ENCODE measurements at regions not wholly inside any gene's neighbourhood (a gene's known extent, or its start where the extent isn't known, plus 50 kb on each side); places are given as distances from the start of the nearest gene placed in this dataset.
"Not testable (repeated sequence)": the region's sequence is repeated elsewhere in the genome, so short reads cannot be mapped to it uniquely, and the experiment has no call there.

- Mint-ChIP-seq H3K9me3 (peaks cover 11 to 25% of the 10 kb centered on the region in 2 donors), H3K27me3 (ENCODE audit: low read depth) (no peaks in the 10 kb centered on the region), H3K36me3 (ENCODE audit: insufficient read depth in 2 of 2) (peaks cover 0 to 1% of the 10 kb centered on the region in 2 donors), H3K4me1 (ENCODE audit: low read depth) (no peaks in the 10 kb centered on the region), H3K4me3 (no peak overlapping the region), H3K27ac (no peak overlapping the region)
- no peak for DNase-seq
- ATAC-seq (replicated peaks in 1 of 2): no peak
These were observed 968.6 kb upstream of the USP15 start for GRCh38 chr12:61291647-61292046.

- not testable (repeated sequence) for H3K36me3 Mint-ChIP-seq (ENCODE audit: insufficient read depth in 2 of 2); H3K27me3 Mint-ChIP-seq (ENCODE audit: low read depth); H3K4me1 Mint-ChIP-seq (ENCODE audit: low read depth); ATAC-seq (replicated peaks in 1 of 2); DNase-seq; H3K4me3 Mint-ChIP-seq; H3K27ac Mint-ChIP-seq
- peaks cover 6 to 17% of the 10 kb centered on the region in 2 donors for H3K9me3 Mint-ChIP-seq
These were observed 966.2 kb upstream of the USP15 start for GRCh38 chr12:61294011-61294410.

- DNase-seq: no peak
- no peaks in the 10 kb centered on the region for H3K36me3 Mint-ChIP-seq (ENCODE audit: insufficient read depth in 2 of 2)
- H3K27ac Mint-ChIP-seq: no peak overlapping the region
- peaks cover 2 to 6% of the 10 kb centered on the region in 2 donors for H3K9me3 Mint-ChIP-seq
- no peaks in the 10 kb centered on the region for H3K4me1 Mint-ChIP-seq (ENCODE audit: low read depth)
- H3K27me3 Mint-ChIP-seq (ENCODE audit: low read depth): no peaks in the 10 kb centered on the region
- no peak for ATAC-seq (replicated peaks in 1 of 2)
- H3K4me3 Mint-ChIP-seq: no peak overlapping the region
These were observed 958.4 kb upstream of the USP15 start for GRCh38 chr12:61301817-61302216.

- ATAC-seq (replicated peaks in 1 of 2) (no peak), DNase-seq (no peak)
- Mint-ChIP-seq H3K4me3 (no peak overlapping the region), H3K9me3 (peaks cover 2 to 6% of the 10 kb centered on the region in 2 donors), H3K27me3 (ENCODE audit: low read depth) (no peaks in the 10 kb centered on the region), H3K27ac (no peak overlapping the region), H3K36me3 (ENCODE audit: insufficient read depth in 2 of 2) (no peaks in the 10 kb centered on the region), H3K4me1 (ENCODE audit: low read depth) (no peaks in the 10 kb centered on the region)
These were observed 957.9 kb upstream of the USP15 start for GRCh38 chr12:61302282-61302681.

- Mint-ChIP-seq H3K4me1 (ENCODE audit: low read depth) (no peaks in the 10 kb centered on the region), H3K27ac (no peak overlapping the region), H3K27me3 (ENCODE audit: low read depth) (no peaks in the 10 kb centered on the region), H3K9me3 (peaks cover 5 to 7% of the 10 kb centered on the region in 2 donors), H3K4me3 (no peak overlapping the region), H3K36me3 (ENCODE audit: insufficient read depth in 2 of 2) (no peaks in the 10 kb centered on the region)
- ATAC-seq (replicated peaks in 1 of 2): no peak
- no peak for DNase-seq
These were observed 952.0 kb upstream of the USP15 start for GRCh38 chr12:61308220-61308619.

GRCh38 chr12:61311413-61311812 is 948.8 kb upstream of the USP15 start:
- Mint-ChIP-seq H3K4me3 (no peak overlapping the region), H3K27me3 (ENCODE audit: low read depth) (no peaks in the 10 kb centered on the region), H3K27ac (no peak overlapping the region), H3K9me3 (peaks cover 4 to 6% of the 10 kb centered on the region in 2 donors), H3K4me1 (ENCODE audit: low read depth) (no peaks in the 10 kb centered on the region), H3K36me3 (ENCODE audit: insufficient read depth in 2 of 2) (no peaks in the 10 kb centered on the region)
- no peak for ATAC-seq (replicated peaks in 1 of 2)
- no peak for DNase-seq

- H3K4me1 Mint-ChIP-seq (ENCODE audit: low read depth): no peaks in the 10 kb centered on the region
- ATAC-seq (replicated peaks in 1 of 2): no peak
These were observed 911.3 kb upstream of the USP15 start for GRCh38 chr12:61348871-61349270.

GRCh38 chr12:61355105-61355504 is 905.1 kb upstream of the USP15 start:
- Mint-ChIP-seq H3K27ac (no peak overlapping the region), H3K36me3 (ENCODE audit: insufficient read depth in 2 of 2) (no peaks in the 10 kb centered on the region), H3K9me3 (no peaks in the 10 kb centered on the region), H3K27me3 (ENCODE audit: low read depth) (no peaks in the 10 kb centered on the region), H3K4me1 (ENCODE audit: low read depth) (no peaks in the 10 kb centered on the region), H3K4me3 (no peak overlapping the region)
- no peak for ATAC-seq (replicated peaks in 1 of 2)
- no peak for DNase-seq

More at GRCh38 chr12:61348871-61349270, 911.3 kb upstream of the USP15 start:
- Mint-ChIP-seq H3K36me3 (ENCODE audit: insufficient read depth in 2 of 2) (no peaks in the 10 kb centered on the region), H3K9me3 (peaks cover 0 to 1% of the 10 kb centered on the region in 2 donors), H3K4me3 (no peak overlapping the region), H3K27me3 (ENCODE audit: low read depth) (no peaks in the 10 kb centered on the region), H3K27ac (no peak overlapping the region)
- no peak for DNase-seq

GRCh38 chr12:61356485-61356884 is 903.7 kb upstream of the USP15 start:
- no peak for DNase-seq
- Mint-ChIP-seq H3K36me3 (ENCODE audit: insufficient read depth in 2 of 2) (no peaks in the 10 kb centered on the region), H3K27me3 (ENCODE audit: low read depth) (no peaks in the 10 kb centered on the region), H3K9me3 (no peaks in the 10 kb centered on the region), H3K4me3 (no peak overlapping the region), H3K27ac (no peak overlapping the region), H3K4me1 (ENCODE audit: low read depth) (no peaks in the 10 kb centered on the region)
- no peak for ATAC-seq (replicated peaks in 1 of 2)

GRCh38 chr12:61357496-61357895 is 902.7 kb upstream of the USP15 start:
- ATAC-seq (replicated peaks in 1 of 2): no peak
- H3K27ac Mint-ChIP-seq: no peak overlapping the region
- H3K9me3 Mint-ChIP-seq: no peaks in the 10 kb centered on the region
- H3K4me3 Mint-ChIP-seq: no peak overlapping the region
- H3K36me3 Mint-ChIP-seq (ENCODE audit: insufficient read depth in 2 of 2): no peaks in the 10 kb centered on the region
- H3K27me3 Mint-ChIP-seq (ENCODE audit: low read depth): no peaks in the 10 kb centered on the region
- no peaks in the 10 kb centered on the region for H3K4me1 Mint-ChIP-seq (ENCODE audit: low read depth)
- DNase-seq: no peak

- DNase-seq (no peak), ATAC-seq (replicated peaks in 1 of 2) (no peak)
- no peak overlapping the region for H3K4me3 Mint-ChIP-seq
- H3K4me1 Mint-ChIP-seq (ENCODE audit: low read depth): no peaks in the 10 kb centered on the region
- no peaks in the 10 kb centered on the region for H3K36me3 Mint-ChIP-seq (ENCODE audit: insufficient read depth in 2 of 2)
- H3K27ac Mint-ChIP-seq: no peak overlapping the region
- no peaks in the 10 kb centered on the region for H3K27me3 Mint-ChIP-seq (ENCODE audit: low read depth)
- H3K9me3 Mint-ChIP-seq: no peaks in the 10 kb centered on the region
These were observed 898.2 kb upstream of the USP15 start for GRCh38 chr12:61362037-61362436.

GRCh38 chr12:61365001-61365400 is 895.2 kb upstream of the USP15 start:
- H3K4me1 Mint-ChIP-seq (ENCODE audit: low read depth): no peaks in the 10 kb centered on the region
- H3K27ac Mint-ChIP-seq: no peak overlapping the region
- ATAC-seq (replicated peaks in 1 of 2): no peak
- no peaks in the 10 kb centered on the region for H3K27me3 Mint-ChIP-seq (ENCODE audit: low read depth)
- DNase-seq: no peak
- no peak overlapping the region for H3K4me3 Mint-ChIP-seq
- no peaks in the 10 kb centered on the region for H3K36me3 Mint-ChIP-seq (ENCODE audit: insufficient read depth in 2 of 2)
- no peaks in the 10 kb centered on the region for H3K9me3 Mint-ChIP-seq

GRCh38 chr12:61367281-61367785 is 892.9 kb upstream of the USP15 start:
- H3K4me3 Mint-ChIP-seq: no peak overlapping the region
- DNase-seq: no peak
- no peaks in the 10 kb centered on the region for H3K27me3 Mint-ChIP-seq (ENCODE audit: low read depth)
- H3K27ac Mint-ChIP-seq: no peak overlapping the region
- no peaks in the 10 kb centered on the region for H3K4me1 Mint-ChIP-seq (ENCODE audit: low read depth)
- no peaks in the 10 kb centered on the region for H3K36me3 Mint-ChIP-seq (ENCODE audit: insufficient read depth in 2 of 2)
- ATAC-seq (replicated peaks in 1 of 2): no peak
- H3K9me3 Mint-ChIP-seq: no peaks in the 10 kb centered on the region

GRCh38 chr12:61369241-61369910 is 890.8 kb upstream of the USP15 start:
- H3K36me3 Mint-ChIP-seq (ENCODE audit: insufficient read depth in 2 of 2): no peaks in the 10 kb centered on the region
- no peaks in the 10 kb centered on the region for H3K9me3 Mint-ChIP-seq
- no peak for DNase-seq

More at GRCh38 chr12:61369241-61369910, 890.8 kb upstream of the USP15 start:
- ATAC-seq (replicated peaks in 1 of 2): no peak
- Mint-ChIP-seq H3K27ac (no peak overlapping the region), H3K4me1 (ENCODE audit: low read depth) (no peaks in the 10 kb centered on the region), H3K4me3 (no peak overlapping the region), H3K27me3 (ENCODE audit: low read depth) (no peaks in the 10 kb centered on the region)

Data from activated T-cell treated with anti-CD3 and anti-CD28 coated beads, Interleukin-2, amount 50 U/mL, for 72 hours (primary cell).